Neural cell (in vitro differentiated cells): ENCODE measurements at regions not wholly inside any gene's neighbourhood (a gene's known extent, or its start where the extent isn't known, plus 50 kb on each side); places are given as distances from the start of the nearest gene placed in this dataset.

Experiments used
- EZH2 ChIP-seq: fragments of 200-600, 300-800 bp; shearing (Covaris generic), sonication (generic); IDR thresholded peaks from 2 replicates; pipeline ENCODE4 v1.6.1; 2014; ENCODE audit warnings: antibody characterized with exemption, low read length, borderline replicate concordance, mild to moderate bottlenecking; ENCODE audit not compliant: insufficient read depth, poor library complexity, severe bottlenecking
- TF ChIP-seq, protein P1 (sequence below): fragments of 450-650 bp; IDR thresholded peaks from 2 replicates; pipeline ENCODE4 v1.5.1; 2014; ENCODE audit warnings: antibody characterized with exemption, mild to moderate bottlenecking, moderate library complexity; ENCODE audit not compliant: poor library complexity, severe bottlenecking

DNA sequence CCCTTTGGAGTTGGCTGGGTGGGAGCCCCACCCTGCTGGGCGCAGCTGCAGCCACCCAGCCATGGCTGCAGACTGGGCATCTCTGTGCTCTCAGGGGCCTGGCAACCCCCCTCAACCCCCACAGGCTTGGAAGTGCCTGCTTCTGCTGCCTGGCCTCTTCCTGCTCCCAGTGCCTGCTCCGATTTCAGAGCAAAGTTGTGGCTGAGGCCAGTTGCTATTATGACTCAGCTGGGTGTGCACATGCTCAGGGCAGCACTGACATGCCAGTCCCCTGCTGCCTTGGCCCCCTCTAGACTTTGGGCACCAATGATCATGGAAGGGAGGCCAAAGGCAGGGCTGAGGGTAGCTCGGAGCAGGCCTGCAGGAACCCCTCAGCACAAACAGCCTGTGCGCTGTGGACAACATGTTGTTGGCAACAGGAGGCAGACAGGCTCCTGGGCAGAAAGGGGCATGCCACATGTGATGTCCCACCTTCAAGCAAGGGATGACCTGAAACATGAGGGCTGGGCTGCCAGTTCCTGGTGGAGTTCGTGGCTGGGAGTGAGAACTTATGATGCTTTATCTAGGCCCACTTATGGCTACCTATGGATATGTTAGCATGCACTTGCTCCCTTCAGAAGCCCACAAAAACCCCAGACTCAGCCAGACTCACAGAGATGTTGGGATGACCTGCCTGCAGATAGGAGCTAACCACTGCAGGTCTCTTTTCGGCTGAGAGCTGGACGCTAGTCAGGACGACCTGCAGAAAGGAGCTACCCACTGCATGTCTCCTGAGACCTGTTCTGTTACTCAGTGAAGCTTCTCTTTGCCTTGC, 96.4 kb upstream of the AMOTL1 start:
- TF ChIP-seq, protein P1, sequence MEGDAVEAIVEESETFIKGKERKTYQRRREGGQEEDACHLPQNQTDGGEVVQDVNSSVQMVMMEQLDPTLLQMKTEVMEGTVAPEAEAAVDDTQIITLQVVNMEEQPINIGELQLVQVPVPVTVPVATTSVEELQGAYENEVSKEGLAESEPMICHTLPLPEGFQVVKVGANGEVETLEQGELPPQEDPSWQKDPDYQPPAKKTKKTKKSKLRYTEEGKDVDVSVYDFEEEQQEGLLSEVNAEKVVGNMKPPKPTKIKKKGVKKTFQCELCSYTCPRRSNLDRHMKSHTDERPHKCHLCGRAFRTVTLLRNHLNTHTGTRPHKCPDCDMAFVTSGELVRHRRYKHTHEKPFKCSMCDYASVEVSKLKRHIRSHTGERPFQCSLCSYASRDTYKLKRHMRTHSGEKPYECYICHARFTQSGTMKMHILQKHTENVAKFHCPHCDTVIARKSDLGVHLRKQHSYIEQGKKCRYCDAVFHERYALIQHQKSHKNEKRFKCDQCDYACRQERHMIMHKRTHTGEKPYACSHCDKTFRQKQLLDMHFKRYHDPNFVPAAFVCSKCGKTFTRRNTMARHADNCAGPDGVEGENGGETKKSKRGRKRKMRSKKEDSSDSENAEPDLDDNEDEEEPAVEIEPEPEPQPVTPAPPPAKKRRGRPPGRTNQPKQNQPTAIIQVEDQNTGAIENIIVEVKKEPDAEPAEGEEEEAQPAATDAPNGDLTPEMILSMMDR = no peak
- no peak for TF ChIP-seq EZH2
